ENCODE measurements at regions not wholly inside any gene's neighbourhood (a gene's known extent, or its start where the extent isn't known, plus 50 kb on each side); places are given as distances from the start of the nearest gene placed in this dataset.

DNA sequence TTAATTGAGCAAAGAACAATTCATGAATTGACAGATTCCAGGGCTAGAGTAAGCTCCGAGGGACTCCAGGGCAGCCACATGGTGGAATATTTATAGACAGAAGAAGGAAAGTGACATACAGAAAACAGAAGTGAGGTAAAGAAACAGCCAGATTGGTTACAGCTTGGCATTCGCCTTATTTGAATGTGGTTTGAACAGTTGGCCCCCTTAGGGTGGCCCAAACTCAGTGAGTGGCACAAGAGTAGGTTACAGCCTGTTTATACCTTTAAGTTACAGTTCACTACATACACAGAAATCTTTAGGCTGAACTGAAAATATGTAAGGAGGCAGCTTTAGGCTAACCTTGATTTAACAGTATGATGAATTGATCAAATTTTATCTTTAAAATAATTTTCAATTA, 174.5 kb upstream of the CNOT2 start:
- WGBS = 64% methylated on average over 2 of the region's 2 CpGs
- Histone ChIP-seq H3K9me3 (no peaks in the 10 kb centered on the region), H3K36me3 (no peaks in the 10 kb centered on the region), H3K27ac (no peak overlapping the region), H3K4me1 (replicated peaks) (no peaks in the 10 kb centered on the region), H3K4me3 (no peak overlapping the region), H3K27me3 (replicated peaks; ENCODE audit: insufficient read depth) (no peaks in the 10 kb centered on the region)
- TF ChIP-seq POLR2A (IDR thresholded peaks at IDR 0.05) (no peak), POLR2AphosphoS5 (IDR thresholded peaks at IDR 0.05) (no peak)
- TF ChIP-seq, protein P1, sequence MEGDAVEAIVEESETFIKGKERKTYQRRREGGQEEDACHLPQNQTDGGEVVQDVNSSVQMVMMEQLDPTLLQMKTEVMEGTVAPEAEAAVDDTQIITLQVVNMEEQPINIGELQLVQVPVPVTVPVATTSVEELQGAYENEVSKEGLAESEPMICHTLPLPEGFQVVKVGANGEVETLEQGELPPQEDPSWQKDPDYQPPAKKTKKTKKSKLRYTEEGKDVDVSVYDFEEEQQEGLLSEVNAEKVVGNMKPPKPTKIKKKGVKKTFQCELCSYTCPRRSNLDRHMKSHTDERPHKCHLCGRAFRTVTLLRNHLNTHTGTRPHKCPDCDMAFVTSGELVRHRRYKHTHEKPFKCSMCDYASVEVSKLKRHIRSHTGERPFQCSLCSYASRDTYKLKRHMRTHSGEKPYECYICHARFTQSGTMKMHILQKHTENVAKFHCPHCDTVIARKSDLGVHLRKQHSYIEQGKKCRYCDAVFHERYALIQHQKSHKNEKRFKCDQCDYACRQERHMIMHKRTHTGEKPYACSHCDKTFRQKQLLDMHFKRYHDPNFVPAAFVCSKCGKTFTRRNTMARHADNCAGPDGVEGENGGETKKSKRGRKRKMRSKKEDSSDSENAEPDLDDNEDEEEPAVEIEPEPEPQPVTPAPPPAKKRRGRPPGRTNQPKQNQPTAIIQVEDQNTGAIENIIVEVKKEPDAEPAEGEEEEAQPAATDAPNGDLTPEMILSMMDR (IDR thresholded peaks at IDR 0.05) = no peak
- no peak for DNase-seq (ENCODE audit: low spot score)
- intact Hi-C loops (cut with DNase I) = no loop called here

DNA sequence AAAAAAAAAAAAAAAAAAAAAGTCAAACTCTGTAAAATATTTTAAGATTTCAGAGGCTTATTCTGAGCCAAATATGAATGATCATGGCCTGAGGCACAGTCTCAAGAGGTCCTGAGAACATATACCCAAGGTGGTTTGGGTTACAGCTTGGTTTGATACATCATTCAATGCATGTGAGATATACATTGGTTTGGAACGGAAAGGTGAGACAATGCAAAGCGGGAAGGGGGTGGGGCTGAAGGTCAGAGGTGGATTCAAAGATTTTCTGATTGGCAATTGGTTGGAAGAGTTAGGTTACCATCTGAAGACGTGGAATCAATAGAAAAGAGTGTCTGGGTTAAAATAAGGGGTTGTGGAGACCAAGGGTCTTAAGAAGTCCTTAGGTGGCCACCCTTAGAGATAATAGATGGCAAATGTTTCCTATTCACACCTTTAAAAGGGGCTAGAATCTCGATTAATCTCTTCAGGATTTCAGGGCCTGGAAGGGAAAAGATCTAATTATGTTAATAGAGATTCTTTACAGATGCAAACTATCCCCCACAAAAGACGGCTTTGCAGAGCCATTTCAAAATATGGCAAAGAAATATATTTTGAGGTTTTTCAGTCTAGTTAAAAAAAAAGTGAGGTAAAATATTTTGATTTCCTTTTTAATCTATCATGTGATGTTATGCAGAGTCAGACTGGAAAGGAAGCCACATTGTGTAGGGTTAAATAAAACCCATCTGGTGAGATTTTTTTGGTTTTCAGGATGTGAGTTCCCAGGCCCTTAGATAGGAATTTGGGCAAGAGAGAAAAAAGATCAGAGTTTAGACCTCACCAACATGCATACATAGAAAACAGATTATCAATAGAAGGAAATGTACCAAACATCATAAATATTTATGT, 173.8 kb upstream of the CNOT2 start:
- WGBS = 79% methylated on average over 5 of the region's 5 CpGs
- H3K27me3 ChIP-seq (replicated peaks; ENCODE audit: insufficient read depth) = no peaks in the 10 kb centered on the region
- H3K4me3 ChIP-seq = no peak overlapping the region
- intact Hi-C loops (cut with DNase I) = no loop called here
- H3K4me1 ChIP-seq (replicated peaks) = no peaks in the 10 kb centered on the region
- TF ChIP-seq POLR2A (IDR thresholded peaks at IDR 0.05) (no peak), POLR2AphosphoS5 (IDR thresholded peaks at IDR 0.05) (no peak)
- TF ChIP-seq, protein P1 (IDR thresholded peaks at IDR 0.05) = no peak
- DNase-seq (ENCODE audit: low spot score) = no peak
- H3K27ac ChIP-seq = no peak overlapping the region
- H3K36me3 ChIP-seq = no peaks in the 10 kb centered on the region
- H3K9me3 ChIP-seq = no peaks in the 10 kb centered on the region

DNA sequence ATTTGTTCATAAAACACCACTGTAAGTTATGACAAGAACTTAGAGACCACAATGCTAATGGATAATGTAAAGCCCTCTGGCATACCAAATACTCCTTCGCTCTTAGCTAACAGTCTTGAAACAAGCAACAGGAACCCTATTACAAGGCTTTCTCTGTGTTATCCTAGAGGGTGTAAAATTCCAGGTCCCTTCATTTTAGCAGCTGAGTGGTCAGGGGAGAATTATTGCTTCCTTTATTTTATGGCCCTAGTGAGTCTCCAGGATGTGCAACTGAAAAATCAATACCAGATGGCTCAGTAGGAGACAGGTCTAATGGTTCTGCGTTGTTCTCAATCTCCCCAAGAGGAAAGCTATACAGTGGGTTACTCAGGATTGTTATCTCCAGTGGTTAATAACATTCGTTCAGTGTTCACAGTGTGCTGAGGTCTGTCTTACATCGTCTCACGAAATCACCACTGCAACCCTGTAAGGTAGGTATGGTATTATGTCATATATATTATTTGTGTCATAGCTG, 172.7 kb upstream of the CNOT2 start:
- TF ChIP-seq POLR2AphosphoS5 (IDR thresholded peaks at IDR 0.05) (no peak), POLR2A (IDR thresholded peaks at IDR 0.05) (no peak)
- TF ChIP-seq, protein P1 (IDR thresholded peaks at IDR 0.05) = no peak
- H3K36me3 ChIP-seq = no peaks in the 10 kb centered on the region
- 72% methylated on average over 5 of the region's 5 CpGs for WGBS
- H3K9me3 ChIP-seq = no peaks in the 10 kb centered on the region
- intact Hi-C loops (cut with DNase I) = no loop called here
- no peak overlapping the region for H3K4me3 ChIP-seq
- DNase-seq (ENCODE audit: low spot score) = no peak
- H3K4me1 ChIP-seq (replicated peaks) = no peaks in the 10 kb centered on the region
- H3K27me3 ChIP-seq (replicated peaks; ENCODE audit: insufficient read depth) = no peaks in the 10 kb centered on the region
- no peak overlapping the region for H3K27ac ChIP-seq

DNA sequence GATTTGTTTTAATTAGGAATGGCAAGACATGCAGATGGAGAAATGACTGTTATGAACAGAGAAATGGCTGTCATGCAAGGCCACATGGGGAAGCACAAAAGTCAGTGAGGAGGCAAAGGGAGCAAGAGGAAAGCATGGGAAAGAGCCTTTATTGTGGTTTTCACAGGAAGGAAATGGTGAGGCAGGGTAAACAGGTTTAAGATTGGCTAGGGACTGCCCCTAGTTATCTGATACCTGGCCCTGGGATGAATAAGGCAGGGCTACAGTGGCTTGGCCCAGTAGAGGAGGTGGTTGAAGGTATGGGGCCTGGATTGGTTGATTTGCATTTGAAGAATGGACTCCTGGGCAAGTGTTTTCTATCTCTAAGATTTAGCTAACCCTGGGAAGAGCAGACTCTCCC, 168.7 kb upstream of the CNOT2 start:
- no peaks in the 10 kb centered on the region for H3K27me3 ChIP-seq (replicated peaks; ENCODE audit: insufficient read depth)
- no peaks in the 10 kb centered on the region for H3K9me3 ChIP-seq
- no peak for DNase-seq (ENCODE audit: low spot score)
- TF ChIP-seq, protein P1 (IDR thresholded peaks at IDR 0.05) = no peak
- TF ChIP-seq POLR2AphosphoS5 (IDR thresholded peaks at IDR 0.05) (no peak), POLR2A (IDR thresholded peaks at IDR 0.05) (no peak)
- intact Hi-C loops (cut with DNase I) = no loop called here
- no peak overlapping the region for H3K4me3 ChIP-seq
- H3K27ac ChIP-seq = no peak overlapping the region
- H3K36me3 ChIP-seq = no peaks in the 10 kb centered on the region
- no peaks in the 10 kb centered on the region for H3K4me1 ChIP-seq (replicated peaks)

DNA sequence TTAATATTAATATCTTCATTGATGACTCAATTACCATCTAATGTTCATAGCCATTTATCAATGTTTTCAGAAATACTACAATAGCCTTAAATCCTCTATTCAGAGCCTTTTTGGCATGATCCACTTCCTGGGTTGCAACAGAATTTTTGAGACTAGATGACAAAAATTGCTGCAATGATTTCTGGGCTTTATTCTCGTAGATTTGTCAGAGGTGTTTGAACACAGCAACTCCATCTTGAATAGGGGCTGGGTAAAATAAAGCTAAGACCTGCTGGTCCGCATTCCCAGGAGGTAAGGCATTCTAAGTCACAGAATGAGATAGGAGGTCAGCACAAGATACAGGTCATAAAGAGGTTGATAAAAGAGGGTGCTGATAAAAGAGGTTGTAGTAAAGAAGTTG, 165.8 kb upstream of the CNOT2 start:
- Histone ChIP-seq H3K9me3 (no peaks in the 10 kb centered on the region), H3K27me3 (replicated peaks; ENCODE audit: insufficient read depth) (no peaks in the 10 kb centered on the region), H3K36me3 (no peaks in the 10 kb centered on the region), H3K27ac (no peak overlapping the region), H3K4me3 (no peak overlapping the region), H3K4me1 (replicated peaks) (no peaks in the 10 kb centered on the region)
- DNase-seq (ENCODE audit: low spot score) = no peak
- intact Hi-C loops (cut with DNase I) = no loop called here
- WGBS = 91% methylated on average over 2 of the region's 2 CpGs
- TF ChIP-seq, protein P1 (IDR thresholded peaks at IDR 0.05) = no peak
- TF ChIP-seq POLR2AphosphoS5 (IDR thresholded peaks at IDR 0.05) = no peak
- TF ChIP-seq POLR2A (IDR thresholded peaks at IDR 0.05) = no peak

All from prostate gland (tissue), 2 donors.